C4-2B (cell line): ENCODE measurements at regions not wholly inside any gene's neighbourhood (a gene's known extent, or its start where the extent isn't known, plus 50 kb on each side); places are given as distances from the start of the nearest gene placed in this dataset.

ENCODE experiments used
- ZFX ChIP-seq: fragments of 450-650 bp; IDR thresholded peaks from 2 replicates; pipeline ENCODE4 v1.6.1; 2017
- TF ChIP-seq, protein P1 (sequence below): fragments of 450-650 bp; conservative IDR thresholded peaks from 2 replicates; pipeline ENCODE4 v1.5.1; 2017; ENCODE audit warnings: mild to moderate bottlenecking

- TF ChIP-seq, protein P1, sequence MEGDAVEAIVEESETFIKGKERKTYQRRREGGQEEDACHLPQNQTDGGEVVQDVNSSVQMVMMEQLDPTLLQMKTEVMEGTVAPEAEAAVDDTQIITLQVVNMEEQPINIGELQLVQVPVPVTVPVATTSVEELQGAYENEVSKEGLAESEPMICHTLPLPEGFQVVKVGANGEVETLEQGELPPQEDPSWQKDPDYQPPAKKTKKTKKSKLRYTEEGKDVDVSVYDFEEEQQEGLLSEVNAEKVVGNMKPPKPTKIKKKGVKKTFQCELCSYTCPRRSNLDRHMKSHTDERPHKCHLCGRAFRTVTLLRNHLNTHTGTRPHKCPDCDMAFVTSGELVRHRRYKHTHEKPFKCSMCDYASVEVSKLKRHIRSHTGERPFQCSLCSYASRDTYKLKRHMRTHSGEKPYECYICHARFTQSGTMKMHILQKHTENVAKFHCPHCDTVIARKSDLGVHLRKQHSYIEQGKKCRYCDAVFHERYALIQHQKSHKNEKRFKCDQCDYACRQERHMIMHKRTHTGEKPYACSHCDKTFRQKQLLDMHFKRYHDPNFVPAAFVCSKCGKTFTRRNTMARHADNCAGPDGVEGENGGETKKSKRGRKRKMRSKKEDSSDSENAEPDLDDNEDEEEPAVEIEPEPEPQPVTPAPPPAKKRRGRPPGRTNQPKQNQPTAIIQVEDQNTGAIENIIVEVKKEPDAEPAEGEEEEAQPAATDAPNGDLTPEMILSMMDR: no peak
- no peak for TF ChIP-seq ZFX
Measured at GRCh38 chr13:22468824-22469223, 712.0 kb upstream of the SGCG start.
